HL-60 (cell line): ENCODE measurements at regions not wholly inside any gene's neighbourhood (a gene's known extent, or its start where the extent isn't known, plus 50 kb on each side); places are given as distances from the start of the nearest gene placed in this dataset.
"Not testable (repeated sequence)": the region's sequence is repeated elsewhere in the genome, so short reads cannot be mapped to it uniquely, and the experiment has no call there.

Experiments used
- DNase-seq, 2 experiments: peaks; one replicate each; pipeline ENCODE4 v3.0.0-alpha.2; 2010 to 2020; ENCODE audit warnings: low read depth in 1 of 2, low spot score in 1 of 2
- H3K27ac ChIP-seq: fragments of 250-450 bp; sonication (Bioruptor Pico); replicated peaks from 2 replicates; pipeline ENCODE4 v1.5.1; 2020; ENCODE audit warnings: mild to moderate bottlenecking, moderate library complexity
- H3K27me3 ChIP-seq: fragments of 250-450 bp; sonication (Bioruptor Pico); 2 replicates; pipeline ENCODE4 v1.5.1; 2021; ENCODE audit warnings: mild to moderate bottlenecking, moderate library complexity; ENCODE audit not compliant: insufficient read depth, poor library complexity, severe bottlenecking
- H3K4me3 ChIP-seq: replicated peaks from 2 replicates; pipeline ENCODE4 v1.5.1; 2011; ENCODE audit warnings: mild to moderate bottlenecking, control low read depth, low read length; ENCODE audit not compliant: insufficient read depth
- GABPA ChIP-seq: IDR thresholded peaks from 2 replicates; pipeline ENCODE4 v1.6.1; 2012; ENCODE audit warnings: low read depth
- POLR2AphosphoS5 ChIP-seq: IDR thresholded peaks from 2 replicates; pipeline ENCODE4 v1.6.1; 2012; ENCODE audit warnings: low read depth
- SPI1 ChIP-seq: IDR thresholded peaks from 2 replicates; pipeline ENCODE4 v1.6.1; 2012; ENCODE audit warnings: low read depth, mild to moderate bottlenecking, borderline replicate concordance
- TF ChIP-seq, protein P1 (sequence below): IDR thresholded peaks from 2 replicates; pipeline ENCODE4 v1.6.1; 2012; ENCODE audit warnings: low read depth; ENCODE audit not compliant: insufficient replicate concordance
- TF ChIP-seq, protein P2 (sequence below): IDR thresholded peaks from one replicate; pipeline ENCODE4 v1.5.1; 2011; ENCODE audit warnings: low read length, control low read depth, inconsistent platforms; ENCODE audit not compliant: insufficient read depth

DNA sequence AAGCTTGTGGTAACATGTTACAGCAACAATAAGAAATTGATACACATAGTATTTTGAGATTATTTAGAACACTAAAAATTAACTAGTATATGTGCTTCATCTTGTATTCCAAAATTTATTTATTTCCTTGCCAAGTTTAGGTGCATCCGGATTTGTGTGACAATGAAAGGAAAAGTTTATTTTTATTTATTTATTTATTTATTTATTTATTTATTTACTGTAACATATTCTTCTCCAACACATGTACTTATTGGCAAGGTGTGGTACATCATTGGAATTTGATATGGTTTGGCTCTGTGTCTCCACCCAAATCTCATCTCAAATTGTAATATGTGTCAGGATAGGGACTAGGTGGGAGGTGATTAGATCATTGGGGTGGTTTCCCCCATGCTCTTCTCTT lies 373.3 kb upstream of the EDIL3 start:
- no peak for DNase-seq
- no peaks in the 10 kb centered on the region for H3K27me3 ChIP-seq
- no peak overlapping the region for H3K4me3 ChIP-seq
- TF ChIP-seq GABPA = no peak
- TF ChIP-seq SPI1 = no peak
- TF ChIP-seq, protein P1, sequence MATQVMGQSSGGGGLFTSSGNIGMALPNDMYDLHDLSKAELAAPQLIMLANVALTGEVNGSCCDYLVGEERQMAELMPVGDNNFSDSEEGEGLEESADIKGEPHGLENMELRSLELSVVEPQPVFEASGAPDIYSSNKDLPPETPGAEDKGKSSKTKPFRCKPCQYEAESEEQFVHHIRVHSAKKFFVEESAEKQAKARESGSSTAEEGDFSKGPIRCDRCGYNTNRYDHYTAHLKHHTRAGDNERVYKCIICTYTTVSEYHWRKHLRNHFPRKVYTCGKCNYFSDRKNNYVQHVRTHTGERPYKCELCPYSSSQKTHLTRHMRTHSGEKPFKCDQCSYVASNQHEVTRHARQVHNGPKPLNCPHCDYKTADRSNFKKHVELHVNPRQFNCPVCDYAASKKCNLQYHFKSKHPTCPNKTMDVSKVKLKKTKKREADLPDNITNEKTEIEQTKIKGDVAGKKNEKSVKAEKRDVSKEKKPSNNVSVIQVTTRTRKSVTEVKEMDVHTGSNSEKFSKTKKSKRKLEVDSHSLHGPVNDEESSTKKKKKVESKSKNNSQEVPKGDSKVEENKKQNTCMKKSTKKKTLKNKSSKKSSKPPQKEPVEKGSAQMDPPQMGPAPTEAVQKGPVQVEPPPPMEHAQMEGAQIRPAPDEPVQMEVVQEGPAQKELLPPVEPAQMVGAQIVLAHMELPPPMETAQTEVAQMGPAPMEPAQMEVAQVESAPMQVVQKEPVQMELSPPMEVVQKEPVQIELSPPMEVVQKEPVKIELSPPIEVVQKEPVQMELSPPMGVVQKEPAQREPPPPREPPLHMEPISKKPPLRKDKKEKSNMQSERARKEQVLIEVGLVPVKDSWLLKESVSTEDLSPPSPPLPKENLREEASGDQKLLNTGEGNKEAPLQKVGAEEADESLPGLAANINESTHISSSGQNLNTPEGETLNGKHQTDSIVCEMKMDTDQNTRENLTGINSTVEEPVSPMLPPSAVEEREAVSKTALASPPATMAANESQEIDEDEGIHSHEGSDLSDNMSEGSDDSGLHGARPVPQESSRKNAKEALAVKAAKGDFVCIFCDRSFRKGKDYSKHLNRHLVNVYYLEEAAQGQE = no peak
- TF ChIP-seq POLR2AphosphoS5 = no peak
- TF ChIP-seq, protein P2, sequence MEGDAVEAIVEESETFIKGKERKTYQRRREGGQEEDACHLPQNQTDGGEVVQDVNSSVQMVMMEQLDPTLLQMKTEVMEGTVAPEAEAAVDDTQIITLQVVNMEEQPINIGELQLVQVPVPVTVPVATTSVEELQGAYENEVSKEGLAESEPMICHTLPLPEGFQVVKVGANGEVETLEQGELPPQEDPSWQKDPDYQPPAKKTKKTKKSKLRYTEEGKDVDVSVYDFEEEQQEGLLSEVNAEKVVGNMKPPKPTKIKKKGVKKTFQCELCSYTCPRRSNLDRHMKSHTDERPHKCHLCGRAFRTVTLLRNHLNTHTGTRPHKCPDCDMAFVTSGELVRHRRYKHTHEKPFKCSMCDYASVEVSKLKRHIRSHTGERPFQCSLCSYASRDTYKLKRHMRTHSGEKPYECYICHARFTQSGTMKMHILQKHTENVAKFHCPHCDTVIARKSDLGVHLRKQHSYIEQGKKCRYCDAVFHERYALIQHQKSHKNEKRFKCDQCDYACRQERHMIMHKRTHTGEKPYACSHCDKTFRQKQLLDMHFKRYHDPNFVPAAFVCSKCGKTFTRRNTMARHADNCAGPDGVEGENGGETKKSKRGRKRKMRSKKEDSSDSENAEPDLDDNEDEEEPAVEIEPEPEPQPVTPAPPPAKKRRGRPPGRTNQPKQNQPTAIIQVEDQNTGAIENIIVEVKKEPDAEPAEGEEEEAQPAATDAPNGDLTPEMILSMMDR = no peak
- H3K27ac ChIP-seq = no peak overlapping the region

DNA sequence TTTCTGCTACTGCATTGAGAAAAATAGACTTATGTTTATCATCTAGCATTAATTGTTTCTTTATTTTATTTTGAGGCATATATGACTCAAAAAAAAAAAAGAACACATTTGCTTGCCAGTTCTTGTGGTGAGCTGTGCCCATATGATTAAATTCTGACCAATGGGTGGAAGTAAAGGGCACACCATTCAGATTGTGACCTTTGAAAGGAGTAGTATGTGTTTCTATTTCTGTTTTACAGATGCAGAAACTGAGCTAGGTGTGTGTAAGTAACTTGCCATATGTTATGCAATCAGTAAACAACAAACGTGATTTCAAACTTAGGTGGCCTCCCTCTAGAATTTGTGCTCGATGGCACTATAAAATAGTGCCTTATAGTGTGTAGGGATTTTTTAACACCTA lies 368.1 kb upstream of the EDIL3 start:
- H3K27me3 ChIP-seq = no peaks in the 10 kb centered on the region
- H3K27ac ChIP-seq = no peak overlapping the region
- H3K4me3 ChIP-seq = no peak overlapping the region
- TF ChIP-seq POLR2AphosphoS5 = no peak
- TF ChIP-seq, protein P2 = no peak
- TF ChIP-seq GABPA = no peak
- TF ChIP-seq, protein P1 = no peak
- no peak for TF ChIP-seq SPI1
- no peak for DNase-seq

DNA sequence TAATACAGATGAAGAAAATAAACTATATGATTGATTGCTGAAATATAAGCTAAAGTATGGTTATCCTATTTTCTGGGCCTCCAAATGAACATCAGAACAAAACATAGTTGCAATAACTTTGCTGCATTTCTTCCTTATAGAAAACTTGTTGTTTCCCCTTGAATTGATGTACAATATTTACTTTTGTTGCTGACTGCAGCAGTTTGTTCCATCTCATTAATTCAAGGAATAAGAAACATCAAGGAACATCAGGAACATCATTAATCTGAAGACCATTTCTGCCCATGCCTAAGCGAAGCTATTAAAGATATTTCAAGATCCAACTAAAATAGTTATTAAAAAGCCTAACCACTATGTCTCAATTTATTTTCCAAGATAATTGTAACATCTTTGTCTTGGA lies 363.6 kb upstream of the EDIL3 start:
- no peak overlapping the region for H3K27ac ChIP-seq

DNA sequence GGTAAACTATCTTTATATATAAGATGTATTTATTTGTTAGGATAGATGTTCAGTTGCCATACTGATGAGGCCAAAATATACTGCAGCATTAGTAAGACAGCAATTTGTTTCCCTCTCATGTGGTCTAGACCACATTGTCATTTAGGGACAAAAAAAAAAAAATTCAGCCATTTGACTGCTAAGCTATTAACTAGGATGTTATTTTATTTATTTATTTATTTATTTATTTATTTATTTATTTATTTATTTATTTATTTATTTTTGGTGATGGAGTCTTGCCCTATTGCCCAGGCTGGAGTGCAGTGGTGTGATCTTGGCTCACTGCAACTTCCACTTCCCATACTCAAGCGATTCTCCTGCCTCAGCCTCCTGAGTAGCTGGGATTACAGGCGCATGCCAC lies 361.6 kb upstream of the EDIL3 start:
- DNase-seq, H3K4me3 ChIP-seq, H3K27ac ChIP-seq, H3K27me3 ChIP-seq: not testable (repeated sequence)

More for the DNA sequence above, 363.6 kb upstream of the EDIL3 start:
- TF ChIP-seq, protein P1 = no peak
- TF ChIP-seq SPI1 = no peak
- TF ChIP-seq GABPA = no peak
- TF ChIP-seq, protein P2 = no peak
- TF ChIP-seq POLR2AphosphoS5 = no peak
- Histone ChIP-seq H3K4me3 (no peak overlapping the region), H3K27me3 (no peaks in the 10 kb centered on the region)
- no peak for DNase-seq
